K562 (cell line): ENCODE measurements at regions not wholly inside any gene's neighbourhood (a gene's known extent, or its start where the extent isn't known, plus 50 kb on each side); places are given as distances from the start of the nearest gene placed in this dataset.

Experiments
- ATAC-seq: fragments of 200-7000 bp; cut with Tn5 transposase; 3 replicates; pipeline ENCODE4 v1.9.1; 2020; ENCODE audit warnings: moderate library complexity
- BruUV-seq: library from RNA; stranded (reverse); fragments of 400-500 nt; replicated peaks from 2 replicates; lab custom pipeline; 2021; lab: Mats Ljungman, UMichigan
- CTCF ChIA-PET: fragments of 300-600 bp; formaldehyde crosslinking; extraction: SDS; loops from one replicate; lab custom pipeline; 2021; ENCODE audit warnings: low intra/inter-chr PET ratio; lab: Yijun Ruan, JAX
- POLR2A ChIA-PET: fragments of 300-600, 350-650 bp; sonication (Branson Sonifier 250); formaldehyde crosslinking; extraction: SDS; loops from one replicate; lab custom pipeline; 2021; ENCODE audit warnings: antibody characterized with exemption, inconsistent platforms; lab: Yijun Ruan, JAX
- DNase-seq, 4 experiments: peaks; one replicate each; pipeline versions ENCODE4 v3.0.0 to v3.0.0-alpha.2; 2011 to 2018; ENCODE audit warnings: low spot score in 3 of 4, mixed read lengths in 3 of 4; ENCODE audit errors: extremely low read depth in 1 of 4
- FAIRE-seq: peaks from 2 replicates; lab custom pipeline; 2011; peaks lifted over from hg19 to GRCh38; lab: Jason Lieb, UNC
- H2AFZ ChIP-seq: 2 replicates; pipeline ENCODE4 v1.6.0; 2011; ENCODE audit warnings: low read depth, low read length, control low read depth, inconsistent platforms
- H3K27ac ChIP-seq: fragments of 200-600 bp; 3 replicates; pipeline ENCODE4 v1.8.0; 2011; ENCODE audit warnings: low read depth, mild to moderate bottlenecking, control low read depth, inconsistent platforms, low read length, moderate library complexity, mixed read lengths; ENCODE audit errors: extremely low read depth
- H3K27me3 ChIP-seq, 2 experiments: fragments of 300-600 bp in 1 of 2; 2 replicates in 1 of 2; 3 replicates in 1 of 2; pipeline versions ENCODE4 v1.6.0 to v1.8.0; 2011; ENCODE audit warnings: inconsistent platforms in 2 of 2, low read length in 2 of 2, mild to moderate bottlenecking in 1 of 2, mixed read lengths in 1 of 2, moderate library complexity in 1 of 2; ENCODE audit not compliant: control insufficient read depth in 2 of 2, insufficient read depth in 2 of 2
- H3K36me3 ChIP-seq: fragments of 300-600 bp; 3 replicates; pipeline ENCODE4 v1.8.0; 2011; ENCODE audit warnings: mild to moderate bottlenecking, low read length, inconsistent platforms; ENCODE audit not compliant: control insufficient read depth, insufficient read depth
- H3K4me1 ChIP-seq, 2 experiments: fragments of 200-600 bp in 1 of 2; replicated peaks in 1 of 2; 2 replicates in 1 of 2; 3 replicates in 1 of 2; pipeline versions ENCODE4 v1.5.1 to v1.8.0; 2011; ENCODE audit warnings: inconsistent platforms in 2 of 2, low read length in 2 of 2, mild to moderate bottlenecking in 1 of 2, mixed read lengths in 1 of 2, moderate library complexity in 1 of 2; ENCODE audit not compliant: control insufficient read depth in 2 of 2, insufficient read depth in 2 of 2
- H3K4me2 ChIP-seq: 2 replicates; pipeline ENCODE4 v1.6.1; 2011; ENCODE audit warnings: low read length, control low read depth, inconsistent platforms, mixed read lengths; ENCODE audit not compliant: insufficient read depth
- H3K4me3 ChIP-seq: fragments of 200-600 bp; sonication (generic), shearing (Covaris generic); 2 replicates; pipeline ENCODE4 v1.5.1; 2016; ENCODE audit warnings: control low read depth, inconsistent platforms
- H3K79me2 ChIP-seq: fragments of 200-600 bp; 3 replicates; pipeline ENCODE4 v1.8.0; 2011; ENCODE audit warnings: low read length, inconsistent platforms; ENCODE audit not compliant: control insufficient read depth, insufficient read depth
- H3K9ac ChIP-seq, 2 experiments: 2 replicates each; pipeline versions ENCODE4 v1.6.0 to v1.6.1; 2011; ENCODE audit warnings: low read depth in 2 of 2, low read length in 2 of 2, control low read depth in 1 of 2, inconsistent platforms in 1 of 2, mild to moderate bottlenecking in 1 of 2, mixed read lengths in 1 of 2; ENCODE audit not compliant: insufficient read depth in 1 of 2
- H3K9me1 ChIP-seq: one replicate; pipeline ENCODE4 v1.6.0; 2011; ENCODE audit warnings: inconsistent platforms, mild to moderate bottlenecking, low read length, moderate library complexity; ENCODE audit not compliant: control insufficient read depth, insufficient read depth
- H3K9me3 ChIP-seq: replicated peaks from 2 replicates; pipeline ENCODE4 v1.5.1; 2011; ENCODE audit warnings: low read depth, low read length, inconsistent platforms; ENCODE audit not compliant: control insufficient read depth, insufficient read depth
- H4K20me1 ChIP-seq: replicated peaks from 2 replicates; pipeline ENCODE4 v1.6.1; 2011; ENCODE audit warnings: low read length, inconsistent platforms, mixed read lengths; ENCODE audit not compliant: control insufficient read depth, insufficient read depth
- ARID3B ChIP-seq: fragments of 250-450 bp; sonication (Bioruptor Pico); IDR thresholded peaks from 2 replicates; pipeline ENCODE4 v1.4.0; 2020; ENCODE audit warnings: borderline replicate concordance
- HMGN3 ChIP-seq: IDR thresholded peaks from 2 replicates; pipeline ENCODE4 v1.6.1; 2011; ENCODE audit warnings: borderline replicate concordance, low read depth, mild to moderate bottlenecking, mixed read lengths, low read length; ENCODE audit not compliant: insufficient read length; ENCODE audit errors: extremely low read depth
- KLF1 ChIP-seq: fragments of 450-650 bp; IDR thresholded peaks from 2 replicates; pipeline ENCODE4 v1.6.1; 2016; ENCODE audit warnings: missing genetic modification characterization, missing compliant biosample characterization
- LEF1 ChIP-seq: fragments of 450-650 bp; IDR thresholded peaks from 2 replicates; pipeline ENCODE4 v1.6.1; 2016; ENCODE audit warnings: mild to moderate bottlenecking
- MCM7 ChIP-seq, 2 experiments: fragments of 450-650 bp; IDR thresholded peaks; 2 replicates each; pipeline ENCODE4 v1.6.1; 2016 to 2018
- OTX1 ChIP-seq: fragments of 450-650 bp; formaldehyde crosslinking; IDR thresholded peaks from 2 replicates; pipeline ENCODE4 v1.4.0; 2022; ENCODE audit warnings: mild to moderate bottlenecking
- RB1 ChIP-seq: fragments of 450-650 bp; IDR thresholded peaks from 2 replicates; pipeline ENCODE4 v1.6.1; 2017; ENCODE audit warnings: low read depth, mild to moderate bottlenecking
- SIRT6 ChIP-seq: IDR thresholded peaks from one replicate; pipeline ENCODE4 v1.6.1; 2012; ENCODE audit warnings: low read depth, mild to moderate bottlenecking, control low read depth, inconsistent platforms, low read length, moderate library complexity
- SRSF1 ChIP-seq: fragments of 200-400 bp; formaldehyde crosslinking; IDR thresholded peaks from 2 replicates; pipeline ENCODE4 v1.6.1; 2017; ENCODE audit warnings: mild to moderate bottlenecking, low read depth, low read length, moderate library complexity
- ZBTB17 ChIP-seq: fragments of 450-650 bp; formaldehyde crosslinking; IDR thresholded peaks from 2 replicates; pipeline ENCODE4 v1.4.0; 2020; ENCODE audit warnings: mild to moderate bottlenecking
- ZNF12 ChIP-seq: sonication (generic); formaldehyde crosslinking; IDR thresholded peaks from 2 replicates; pipeline ENCODE4 v1.4.0; 2020; ENCODE audit warnings: mild to moderate bottlenecking, missing genetic modification reagents
- ZNF140 ChIP-seq: fragments of 250-450 bp; sonication (Bioruptor Pico); IDR thresholded peaks from 2 replicates; pipeline ENCODE4 v1.8.0; 2021; ENCODE audit warnings: moderate library complexity, mild to moderate bottlenecking, inconsistent platforms
- ZNF197 ChIP-seq: fragments of 200-800 bp; sonication (Bioruptor generic); IDR thresholded peaks from 2 replicates; pipeline ENCODE4 v1.6.1; 2016; ENCODE audit warnings: low read depth, missing genetic modification characterization, missing compliant biosample characterization
- ZNF354B ChIP-seq: fragments of 250-450 bp; sonication (Bioruptor Pico); IDR thresholded peaks from 2 replicates; pipeline ENCODE4 v1.4.0; 2020
- WGBS: fragments of 100-300 bp; shearing (Covaris generic); methylation state at CpG from one replicate; pipeline ENCODE4 v1.1.6; 2016; ENCODE audit warnings: low coverage, mixed read lengths; ENCODE audit not compliant: insufficient coverage; ENCODE audit errors: missing lambda C conversion rate; 5-methylcytosine and 5-hydroxymethylcytosine counted together
- in situ Hi-C: fragments of 300-500 bp; cut with MboI; formaldehyde crosslinking; loops from 4 replicates; pipeline ENCODE4 v1.15.0; 2018; ENCODE audit warnings: inconsistent platforms, mixed read lengths
- intact Hi-C: fragments of 100-400 bp; cut with micrococcal nuclease; formaldehyde crosslinking; loops from 2 replicates; pipeline ENCODE4 v1.14.2; 2022
- TF ChIP-seq, protein P1 (sequence below): sonication (generic); formaldehyde crosslinking; IDR thresholded peaks from 2 replicates; pipeline ENCODE4 v1.4.0; 2020; ENCODE audit warnings: mild to moderate bottlenecking, missing genetic modification reagents
- TF ChIP-seq, protein P2 (sequence below): sonication (generic); formaldehyde crosslinking; IDR thresholded peaks from 2 replicates; pipeline ENCODE4 v1.8.0; 2022; ENCODE audit warnings: missing genetic modification reagents, mild to moderate bottlenecking, moderate library complexity, borderline replicate concordance
- TF ChIP-seq, protein P3 (sequence below), 2 experiments: fragments of 450-650 bp in 1 of 2; sonication (generic) in 1 of 2; formaldehyde crosslinking in 1 of 2; IDR thresholded peaks in 1 of 2; conservative IDR thresholded peaks in 1 of 2; 2 replicates each; pipeline versions ENCODE4 v1.6.1 to v1.8.1; 2016 to 2023; ENCODE audit warnings: mild to moderate bottlenecking in 2 of 2, moderate library complexity in 2 of 2, inconsistent platforms in 1 of 2, missing genetic modification reagents in 1 of 2

DNA sequence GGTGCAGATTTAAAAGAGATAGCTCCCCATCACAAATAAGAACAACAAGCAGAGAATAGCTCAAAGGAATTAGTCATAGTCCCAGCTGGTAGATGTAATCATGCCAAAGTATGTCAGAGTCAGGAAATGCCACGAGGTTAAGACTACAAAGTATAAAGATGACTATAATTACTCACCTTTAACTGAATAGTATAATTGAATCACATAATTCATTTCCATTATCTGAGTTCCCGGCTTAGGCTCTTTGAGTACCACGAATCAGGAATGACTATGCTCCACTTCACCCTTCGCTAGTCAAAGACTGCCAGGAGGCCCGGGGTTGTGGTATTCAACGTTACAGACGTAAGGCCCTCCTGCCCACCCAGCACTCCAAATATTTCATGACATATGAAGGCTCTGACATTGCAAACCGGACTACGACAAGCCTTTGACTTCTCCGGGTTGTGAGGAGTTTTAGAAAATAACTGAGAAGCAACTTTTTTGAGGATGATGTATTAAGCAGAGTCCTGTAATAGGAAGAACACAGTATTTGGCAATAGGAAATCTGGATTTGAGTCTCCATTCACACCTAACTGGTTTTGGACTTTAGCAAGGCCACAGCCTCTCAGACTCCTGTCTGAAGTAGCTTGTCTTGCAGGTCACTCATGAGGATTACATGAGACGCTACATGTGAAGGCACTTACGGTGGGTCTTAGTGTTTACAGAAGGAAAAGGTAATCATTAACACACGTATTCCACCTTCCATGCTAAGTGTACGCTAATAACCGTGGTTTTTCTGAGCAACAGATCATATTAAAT lies 64.6 kb downstream of the ENC1 start:
- Histone ChIP-seq H2AFZ (no peak overlapping the region), H3K9me1 (no peaks in the 10 kb centered on the region), H3K27ac (no peak overlapping the region), H3K4me3 (no peak overlapping the region), H3K27me3 (no peaks in the 10 kb centered on the region), H3K9me3 (no peaks in the 10 kb centered on the region), H3K79me2 (no peaks in the 10 kb centered on the region), H4K20me1 (no peaks in the 10 kb centered on the region), H3K4me1 (peaks cover 0 to 11% of the 10 kb centered on the region in 2 experiments; a peak in 3 of 5 replicates), H3K9ac (no peak overlapping the region), H3K4me2 (no peak overlapping the region), H3K36me3 (no peaks in the 10 kb centered on the region)
- 70% methylated on average over 15 of the region's 15 CpGs for WGBS
- intact Hi-C loops (no loop called here), in situ Hi-C loops (no loop called here)
- no TSS peak for BruUV-seq
- ATAC-seq = no peak
- POLR2A ChIA-PET = interaction anchor here (1.0 kb wide), 1 partner anchor 13 kb away, joined by 3 read pairs; no protein-coding TSS in a partner anchor
- FAIRE-seq = no peak
- DNase-seq = no peak
- CTCF ChIA-PET = interaction anchor here (0.7 kb wide), 1 partner anchor 612 kb away, joined by 3 read pairs; no protein-coding TSS in a partner anchor
- no peak for TF ChIP-seq ZNF197 (CRISPR knock-in tag)
- no peak for TF ChIP-seq SRSF1
- TF ChIP-seq ZNF140 (CRISPR knock-in tag) = no peak
- no peak for TF ChIP-seq ZBTB17 (CRISPR knock-in tag)
- no peak for TF ChIP-seq MCM7 (IDR thresholded peaks at IDR 0.05)
- no peak for TF ChIP-seq ARID3B (CRISPR knock-in tag)
- no peak for TF ChIP-seq SIRT6
- TF ChIP-seq RB1 = no peak
- TF ChIP-seq, protein P1, sequence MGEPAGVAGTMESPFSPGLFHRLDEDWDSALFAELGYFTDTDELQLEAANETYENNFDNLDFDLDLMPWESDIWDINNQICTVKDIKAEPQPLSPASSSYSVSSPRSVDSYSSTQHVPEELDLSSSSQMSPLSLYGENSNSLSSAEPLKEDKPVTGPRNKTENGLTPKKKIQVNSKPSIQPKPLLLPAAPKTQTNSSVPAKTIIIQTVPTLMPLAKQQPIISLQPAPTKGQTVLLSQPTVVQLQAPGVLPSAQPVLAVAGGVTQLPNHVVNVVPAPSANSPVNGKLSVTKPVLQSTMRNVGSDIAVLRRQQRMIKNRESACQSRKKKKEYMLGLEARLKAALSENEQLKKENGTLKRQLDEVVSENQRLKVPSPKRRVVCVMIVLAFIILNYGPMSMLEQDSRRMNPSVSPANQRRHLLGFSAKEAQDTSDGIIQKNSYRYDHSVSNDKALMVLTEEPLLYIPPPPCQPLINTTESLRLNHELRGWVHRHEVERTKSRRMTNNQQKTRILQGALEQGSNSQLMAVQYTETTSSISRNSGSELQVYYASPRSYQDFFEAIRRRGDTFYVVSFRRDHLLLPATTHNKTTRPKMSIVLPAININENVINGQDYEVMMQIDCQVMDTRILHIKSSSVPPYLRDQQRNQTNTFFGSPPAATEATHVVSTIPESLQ (CRISPR knock-in tag) = no peak
- TF ChIP-seq HMGN3 = no peak
- TF ChIP-seq ZNF12 (CRISPR knock-in tag) = no peak
- no peak for TF ChIP-seq KLF1 (tag)
- no peak for TF ChIP-seq ZNF354B (CRISPR knock-in tag)
- TF ChIP-seq, protein P2, sequence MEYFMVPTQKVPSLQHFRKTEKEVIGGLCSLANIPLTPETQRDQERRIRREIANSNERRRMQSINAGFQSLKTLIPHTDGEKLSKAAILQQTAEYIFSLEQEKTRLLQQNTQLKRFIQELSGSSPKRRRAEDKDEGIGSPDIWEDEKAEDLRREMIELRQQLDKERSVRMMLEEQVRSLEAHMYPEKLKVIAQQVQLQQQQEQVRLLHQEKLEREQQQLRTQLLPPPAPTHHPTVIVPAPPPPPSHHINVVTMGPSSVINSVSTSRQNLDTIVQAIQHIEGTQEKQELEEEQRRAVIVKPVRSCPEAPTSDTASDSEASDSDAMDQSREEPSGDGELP (CRISPR knock-in tag) = peak; percentile 43; the same call in 1 of the 2 replicates
- TF ChIP-seq, protein P3, sequence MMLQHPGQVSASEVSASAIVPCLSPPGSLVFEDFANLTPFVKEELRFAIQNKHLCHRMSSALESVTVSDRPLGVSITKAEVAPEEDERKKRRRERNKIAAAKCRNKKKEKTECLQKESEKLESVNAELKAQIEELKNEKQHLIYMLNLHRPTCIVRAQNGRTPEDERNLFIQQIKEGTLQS (IDR thresholded peaks at IDR 0.05) = peak; percentile 24; the same call in 1 of the 2 replicates
- TF ChIP-seq, protein P3 (CRISPR knock-in tag; conservative IDR thresholded peaks at IDR 0.05) = no peak
- no peak for TF ChIP-seq LEF1
- no peak for TF ChIP-seq OTX1 (CRISPR knock-in tag)
